ENCODE measurements at regions not wholly inside any gene's neighbourhood (a gene's known extent, or its start where the extent isn't known, plus 50 kb on each side); places are given as distances from the start of the nearest gene placed in this dataset.
"Not testable (repeated sequence)": the region's sequence is repeated elsewhere in the genome, so short reads cannot be mapped to it uniquely, and the experiment has no call there.

- H3K27me3 Mint-ChIP-seq; H3K4me3 Mint-ChIP-seq; H3K27ac Mint-ChIP-seq; POLR2A ChIA-PET; H3K4me1 Mint-ChIP-seq (ENCODE audit: low read depth); DNase-seq; H3K36me3 Mint-ChIP-seq; intact Hi-C loops (cut with micrococcal nuclease); CTCF ChIA-PET; H3K9me3 Mint-ChIP-seq: not testable (repeated sequence)
Measured at GRCh38 chr18:15001038-15001794, 253.2 kb downstream of the ANKRD30B start.

- H3K4me1 Mint-ChIP-seq (ENCODE audit: low read depth); POLR2A ChIA-PET: not testable (repeated sequence)
Measured at GRCh38 chr18:15001795-15002107, 253.8 kb downstream of the ANKRD30B start.

GRCh38 chr18:15002765-15003164, 254.8 kb downstream of the ANKRD30B start:
- H3K36me3 Mint-ChIP-seq; H3K27me3 Mint-ChIP-seq; intact Hi-C loops (cut with micrococcal nuclease); H3K27ac Mint-ChIP-seq; CTCF ChIA-PET; H3K4me1 Mint-ChIP-seq (ENCODE audit: low read depth); H3K4me3 Mint-ChIP-seq; DNase-seq; POLR2A ChIA-PET; H3K9me3 Mint-ChIP-seq: not testable (repeated sequence)

More at GRCh38 chr18:15001795-15002107, 253.8 kb downstream of the ANKRD30B start:
- H3K9me3 Mint-ChIP-seq; intact Hi-C loops (cut with micrococcal nuclease); H3K36me3 Mint-ChIP-seq; H3K27me3 Mint-ChIP-seq; DNase-seq; H3K27ac Mint-ChIP-seq; H3K4me3 Mint-ChIP-seq; CTCF ChIA-PET: not testable (repeated sequence)

- H3K4me3 Mint-ChIP-seq; H3K36me3 Mint-ChIP-seq; CTCF ChIA-PET; H3K27me3 Mint-ChIP-seq; intact Hi-C loops (cut with micrococcal nuclease); H3K27ac Mint-ChIP-seq; H3K4me1 Mint-ChIP-seq (ENCODE audit: low read depth); POLR2A ChIA-PET; DNase-seq; H3K9me3 Mint-ChIP-seq: not testable (repeated sequence)
Measured at GRCh38 chr18:15003231-15003630, 255.3 kb downstream of the ANKRD30B start.

- H3K4me3 Mint-ChIP-seq; H3K27me3 Mint-ChIP-seq; CTCF ChIA-PET; H3K9me3 Mint-ChIP-seq; H3K27ac Mint-ChIP-seq; POLR2A ChIA-PET; H3K36me3 Mint-ChIP-seq; H3K4me1 Mint-ChIP-seq (ENCODE audit: low read depth); DNase-seq; intact Hi-C loops (cut with micrococcal nuclease): not testable (repeated sequence)
Measured at GRCh38 chr18:15003636-15004269, 255.8 kb downstream of the ANKRD30B start.

- H3K9me3 Mint-ChIP-seq; H3K4me1 Mint-ChIP-seq (ENCODE audit: low read depth); H3K4me3 Mint-ChIP-seq; POLR2A ChIA-PET; DNase-seq; CTCF ChIA-PET; intact Hi-C loops (cut with micrococcal nuclease); H3K27me3 Mint-ChIP-seq; H3K27ac Mint-ChIP-seq; H3K36me3 Mint-ChIP-seq: not testable (repeated sequence)
Measured at GRCh38 chr18:15004270-15004973, 256.4 kb downstream of the ANKRD30B start.

- no peaks in the 10 kb centered on the region for H3K4me1 Mint-ChIP-seq (ENCODE audit: low read depth)
- no peak for DNase-seq
- intact Hi-C loops (cut with micrococcal nuclease), result no loop called here
Measured at GRCh38 chr18:15005313-15006130, 257.6 kb downstream of the ANKRD30B start.

GRCh38 chr18:15006616-15007015, 258.6 kb downstream of the ANKRD30B start:
- DNase-seq; H3K4me3 Mint-ChIP-seq; H3K9me3 Mint-ChIP-seq; POLR2A ChIA-PET; H3K27me3 Mint-ChIP-seq; H3K27ac Mint-ChIP-seq; CTCF ChIA-PET; intact Hi-C loops (cut with micrococcal nuclease); H3K4me1 Mint-ChIP-seq (ENCODE audit: low read depth); H3K36me3 Mint-ChIP-seq: not testable (repeated sequence)

More at GRCh38 chr18:15005313-15006130, 257.6 kb downstream of the ANKRD30B start:
- H3K4me3 Mint-ChIP-seq, result no peak overlapping the region
- H3K9me3 Mint-ChIP-seq, result no peaks in the 10 kb centered on the region
- no peaks in the 10 kb centered on the region for H3K27me3 Mint-ChIP-seq
- no peak overlapping the region for H3K27ac Mint-ChIP-seq
- ChIA-PET CTCF (no interaction called here), POLR2A (no interaction called here)
- H3K36me3 Mint-ChIP-seq, result no peaks in the 10 kb centered on the region

- H3K4me3 Mint-ChIP-seq; H3K36me3 Mint-ChIP-seq; H3K9me3 Mint-ChIP-seq; H3K4me1 Mint-ChIP-seq (ENCODE audit: low read depth); CTCF ChIA-PET; H3K27me3 Mint-ChIP-seq; DNase-seq; POLR2A ChIA-PET; H3K27ac Mint-ChIP-seq; intact Hi-C loops (cut with micrococcal nuclease): not testable (repeated sequence)
Measured at GRCh38 chr18:15026041-15026440, 278.1 kb downstream of the ANKRD30B start.

GRCh38 chr18:15028037-15028436, 280.1 kb downstream of the ANKRD30B start:
- H3K4me1 Mint-ChIP-seq (ENCODE audit: low read depth); H3K9me3 Mint-ChIP-seq; DNase-seq; H3K27me3 Mint-ChIP-seq; H3K27ac Mint-ChIP-seq; POLR2A ChIA-PET; CTCF ChIA-PET; H3K36me3 Mint-ChIP-seq; intact Hi-C loops (cut with micrococcal nuclease); H3K4me3 Mint-ChIP-seq: not testable (repeated sequence)

GRCh38 chr18:15060279-15060880, 312.4 kb downstream of the ANKRD30B start:
- H3K27ac Mint-ChIP-seq; DNase-seq; H3K4me1 Mint-ChIP-seq (ENCODE audit: low read depth); intact Hi-C loops (cut with micrococcal nuclease); H3K9me3 Mint-ChIP-seq; H3K27me3 Mint-ChIP-seq; POLR2A ChIA-PET; H3K4me3 Mint-ChIP-seq; CTCF ChIA-PET; H3K36me3 Mint-ChIP-seq: not testable (repeated sequence)

GRCh38 chr18:15061289-15061896, 313.4 kb downstream of the ANKRD30B start:
- H3K9me3 Mint-ChIP-seq; H3K36me3 Mint-ChIP-seq; intact Hi-C loops (cut with micrococcal nuclease); H3K27ac Mint-ChIP-seq; H3K4me1 Mint-ChIP-seq (ENCODE audit: low read depth); POLR2A ChIA-PET; DNase-seq; H3K4me3 Mint-ChIP-seq; CTCF ChIA-PET; H3K27me3 Mint-ChIP-seq: not testable (repeated sequence)
